ENCODE measurements at regions not wholly inside any gene's neighbourhood (a gene's known extent, or its start where the extent isn't known, plus 50 kb on each side); places are given as distances from the start of the nearest gene placed in this dataset.
"Not testable (repeated sequence)": the region's sequence is repeated elsewhere in the genome, so short reads cannot be mapped to it uniquely, and the experiment has no call there.

DNA sequence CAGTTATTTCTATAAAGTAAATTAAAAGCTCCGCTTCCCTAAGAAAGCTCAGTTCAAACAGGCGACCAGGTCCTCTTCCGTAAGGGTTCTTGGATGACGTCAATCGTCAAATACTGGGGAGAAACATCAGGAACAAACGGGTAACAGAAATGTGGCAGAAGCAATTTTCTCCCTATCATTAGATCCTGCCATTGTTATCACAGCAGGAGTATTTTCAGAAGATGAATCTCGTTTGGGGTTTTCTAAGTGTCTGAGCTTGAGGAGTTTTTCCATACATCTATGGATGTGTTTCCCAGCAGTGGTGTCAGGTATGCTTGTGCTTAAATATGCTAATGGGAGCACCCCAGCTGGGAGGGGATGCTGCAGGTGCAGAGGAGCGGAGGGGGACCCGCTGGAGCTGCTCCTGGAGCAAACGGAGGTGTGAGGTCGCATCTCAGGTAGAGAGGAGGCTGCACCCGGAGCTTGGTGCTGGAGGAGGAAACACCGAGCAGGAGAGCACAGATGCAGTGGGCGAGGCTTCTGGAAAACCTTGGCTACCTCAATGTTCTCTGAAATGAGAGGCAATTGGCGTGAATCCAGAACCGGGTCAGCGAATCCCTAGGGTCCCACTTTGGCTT is 795.5 kb downstream of the AACS start:
- H3K79me2 ChIP-seq (replicated peaks; ENCODE audit: insufficient read depth, low read length), result no peaks in the 10 kb centered on the region
- H4K20me1 ChIP-seq (ENCODE audit: insufficient read depth), result no peaks in the 10 kb centered on the region
- no peaks in the 10 kb centered on the region for H3K27me3 ChIP-seq (ENCODE audit: insufficient read depth, low read depth, low read length)
- TF ChIP-seq RAD21 (conservative IDR thresholded peaks at IDR 0.05) (no peak), TAF1 (IDR thresholded peaks at IDR 0.05; ENCODE audit: low read depth) (no peak), REST (IDR thresholded peaks at IDR 0.05; ENCODE audit: borderline replicate concordance) (peak; percentile 76), EP300 (conservative IDR thresholded peaks at IDR 0.05; ENCODE audit: poor library complexity, severe bottlenecking) (peak; percentile 44), CTCF (IDR thresholded peaks at IDR 0.05; ENCODE audit: poor library complexity, severe bottlenecking) (no peak), EZH2 (IDR thresholded peaks at IDR 0.05; ENCODE audit: borderline replicate concordance, insufficient read depth, low read length, poor library complexity, severe bottlenecking) (no peak), MXI1 (conservative IDR thresholded peaks at IDR 0.05; ENCODE audit: poor library complexity, severe bottlenecking) (no peak), POLR2AphosphoS5 (IDR thresholded peaks at IDR 0.05) (peak; percentile 55), SMC3 (conservative IDR thresholded peaks at IDR 0.05; ENCODE audit: poor library complexity) (no peak)
- no peaks in the 10 kb centered on the region for H3K9me2 ChIP-seq (ENCODE audit: insufficient read depth, low read length)
- no peaks in the 10 kb centered on the region for H3K9me3 ChIP-seq (ENCODE audit: low read length)
- H3F3A ChIP-seq (ENCODE audit: insufficient read depth, low read length, poor library complexity, severe bottlenecking), result no peaks in the 10 kb centered on the region
- H3K36me3 ChIP-seq (ENCODE audit: insufficient read depth, low read length), result no peaks in the 10 kb centered on the region
- H3K9ac ChIP-seq (ENCODE audit: low read length), result peak overlapping the region; percentile 18
- H2AFZ ChIP-seq (ENCODE audit: low read depth, low read length), result no peak overlapping the region
- no peak overlapping the region for H3K4me2 ChIP-seq (ENCODE audit: low read length)
- H3K4me3 ChIP-seq (ENCODE audit: low read length), result peak overlapping the region; percentile 30
- peak overlapping the region; percentile 80 for H3K27ac ChIP-seq (ENCODE audit: low read length)

GRCh38 chr12:125861299-125862281 is 796.4 kb downstream of the AACS start:
- H4K20me1 ChIP-seq (ENCODE audit: insufficient read depth), result no peaks in the 10 kb centered on the region
- no peak for TF ChIP-seq POLR2AphosphoS5 (IDR thresholded peaks at IDR 0.05)
- TF ChIP-seq MXI1 (conservative IDR thresholded peaks at IDR 0.05; ENCODE audit: poor library complexity, severe bottlenecking), result no peak
- H3K4me2 ChIP-seq (ENCODE audit: low read length), result no peak overlapping the region
- H3F3A ChIP-seq (ENCODE audit: insufficient read depth, low read length, poor library complexity, severe bottlenecking), result no peaks in the 10 kb centered on the region
- H3K27ac ChIP-seq (ENCODE audit: low read length), result peak overlapping the region; percentile 80
- peak overlapping the region; percentile 30 for H3K4me3 ChIP-seq (ENCODE audit: low read length)
- no peaks in the 10 kb centered on the region for H3K27me3 ChIP-seq (ENCODE audit: insufficient read depth, low read depth, low read length)
- no peaks in the 10 kb centered on the region for H3K36me3 ChIP-seq (ENCODE audit: insufficient read depth, low read length)
- peak overlapping the region; percentile 18 for H3K9ac ChIP-seq (ENCODE audit: low read length)
- no peaks in the 10 kb centered on the region for H3K9me3 ChIP-seq (ENCODE audit: low read length)
- H2AFZ ChIP-seq (ENCODE audit: low read depth, low read length), result no peak overlapping the region
- H3K9me2 ChIP-seq (ENCODE audit: insufficient read depth, low read length), result no peaks in the 10 kb centered on the region
- H3K79me2 ChIP-seq (replicated peaks; ENCODE audit: insufficient read depth, low read length), result no peaks in the 10 kb centered on the region

- H3K9me3 ChIP-seq (ENCODE audit: low read length); H3K4me2 ChIP-seq (ENCODE audit: low read length); H2AFZ ChIP-seq (ENCODE audit: low read depth, low read length); H3K4me3 ChIP-seq (ENCODE audit: low read length); H3F3A ChIP-seq (ENCODE audit: insufficient read depth, low read length, poor library complexity, severe bottlenecking); H3K9me2 ChIP-seq (ENCODE audit: insufficient read depth, low read length); H3K79me2 ChIP-seq (replicated peaks; ENCODE audit: insufficient read depth, low read length); H4K20me1 ChIP-seq (ENCODE audit: insufficient read depth); H3K27me3 ChIP-seq (ENCODE audit: insufficient read depth, low read depth, low read length); H3K27ac ChIP-seq (ENCODE audit: low read length); H3K9ac ChIP-seq (ENCODE audit: low read length); H3K36me3 ChIP-seq (ENCODE audit: insufficient read depth, low read length): not testable (repeated sequence)
Measured at GRCh38 chr12:125865236-125865635, 800.0 kb downstream of the AACS start.
